NOMO-1 treated with dmso at 0.1 percent for 144 hours (cell line): ENCODE measurements at regions not wholly inside any gene's neighbourhood (a gene's known extent, or its start where the extent isn't known, plus 50 kb on each side); places are given as distances from the start of the nearest gene placed in this dataset.
A peak's percentile ranks its signal among the peaks of the same experiment; 100 is the strongest.
"Not testable (repeated sequence)": the region's sequence is repeated elsewhere in the genome, so short reads cannot be mapped to it uniquely, and the experiment has no call there.

ENCODE experiments used
- DNase-seq: peaks from one replicate; lab custom pipeline; 2025; ENCODE audit not compliant: unreplicated experiment; lab: John Stamatoyannopoulos, UW

GRCh38 chr7:104956753-104957450, 57.1 kb upstream of the KMT2E start:
- DNase-seq: peak; percentile 36

- no peak for DNase-seq
Observed at GRCh38 chr7:104958371-104958865, 55.6 kb upstream of the KMT2E start.

- not testable (repeated sequence) for DNase-seq
Observed at GRCh38 chr7:104959483-104959882, 54.5 kb upstream of the KMT2E start.

- DNase-seq: peak; percentile 70
Observed at GRCh38 chr7:104960741-104961448, 53.1 kb upstream of the KMT2E start.

GRCh38 chr7:104961821-104962220, 52.2 kb upstream of the KMT2E start:
- no peak for DNase-seq

- no peak for DNase-seq
Observed at GRCh38 chr7:104962781-104963180, 51.2 kb upstream of the KMT2E start.

- DNase-seq: no peak
Observed at GRCh38 chr7:104963378-104963990, 50.5 kb upstream of the KMT2E start.

GRCh38 chr7:104963991-104964385, 50.0 kb upstream of the KMT2E start:
- no peak for DNase-seq
